ENCODE measurements at regions not wholly inside any gene's neighbourhood (a gene's known extent, or its start where the extent isn't known, plus 50 kb on each side); places are given as distances from the start of the nearest gene placed in this dataset.

GRCh38 chr21:16074950-16075489 is 345.2 kb downstream of the USP25 start:
- no peak for DNase-seq

GRCh38 chr21:16075649-16076282 is 346.0 kb downstream of the USP25 start:
- no peak for DNase-seq

GRCh38 chr21:16076465-16076864 is 346.7 kb downstream of the USP25 start:
- DNase-seq, result no peak

- DNase-seq, result no peak
These were observed 348.6 kb downstream of the USP25 start for GRCh38 chr21:16078382-16078781.

GRCh38 chr21:16079830-16080229 is 350.0 kb downstream of the USP25 start:
- DNase-seq, result no peak

GRCh38 chr21:16081304-16081703 is 351.5 kb downstream of the USP25 start:
- DNase-seq, result no peak

GRCh38 chr21:16082038-16082816 is 352.4 kb downstream of the USP25 start:
- no peak for DNase-seq

GRCh38 chr21:16084776-16085364 is 355.1 kb downstream of the USP25 start:
- DNase-seq, result no peak

GRCh38 chr21:16085421-16085820 is 355.6 kb downstream of the USP25 start:
- no peak for DNase-seq

GRCh38 chr21:16086121-16086520 is 356.3 kb downstream of the USP25 start:
- no peak for DNase-seq

GRCh38 chr21:16086936-16087335 is 357.2 kb downstream of the USP25 start:
- no peak for DNase-seq

GRCh38 chr21:16087523-16087922 is 357.7 kb downstream of the USP25 start:
- no peak for DNase-seq

GRCh38 chr21:16088056-16088455 is 358.3 kb downstream of the USP25 start:
- no peak for DNase-seq

- no peak for DNase-seq
These were observed 365.2 kb downstream of the USP25 start for GRCh38 chr21:16095005-16095404.

- no peak for DNase-seq
These were observed 367.2 kb downstream of the USP25 start for GRCh38 chr21:16096988-16097387.

- no peak for DNase-seq
These were observed 372.3 kb downstream of the USP25 start for GRCh38 chr21:16102113-16102512.

GRCh38 chr21:16108561-16109075 is 378.8 kb downstream of the USP25 start:
- DNase-seq, result no peak

- DNase-seq, result no peak
These were observed 383.4 kb downstream of the USP25 start for GRCh38 chr21:16113052-16113715.

GRCh38 chr21:16115461-16115860 is 385.7 kb downstream of the USP25 start:
- DNase-seq, result no peak

GRCh38 chr21:16116069-16116468 is 386.3 kb downstream of the USP25 start:
- no peak for DNase-seq

GRCh38 chr21:16116798-16117197 is 387.0 kb downstream of the USP25 start:
- no peak for DNase-seq

GRCh38 chr21:16117331-16117730 is 387.5 kb downstream of the USP25 start:
- no peak for DNase-seq
